ENCODE measurements at regions not wholly inside any gene's neighbourhood (a gene's known extent, or its start where the extent isn't known, plus 50 kb on each side); places are given as distances from the start of the nearest gene placed in this dataset.

DNA sequence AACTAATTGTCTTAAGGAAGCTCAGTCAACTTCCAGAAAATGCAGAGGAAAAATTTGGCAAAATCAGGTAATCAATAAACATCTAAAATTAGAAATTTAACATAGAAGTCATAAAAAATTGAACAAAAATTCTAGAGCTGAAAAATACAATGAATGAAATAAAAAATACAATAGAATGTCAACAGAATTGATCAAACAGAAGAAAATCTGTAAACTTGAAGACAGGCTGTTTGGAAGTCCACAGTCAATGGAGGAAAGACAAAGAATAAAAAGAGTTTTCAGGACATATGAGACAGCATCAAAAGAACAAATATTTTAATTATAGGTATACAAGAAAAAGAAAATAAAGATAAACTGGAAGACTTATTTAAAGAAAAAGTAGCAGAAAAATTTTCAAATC lies 469.0 kb downstream of the RWDD3 start:
- H3K27me3 ChIP-seq (ENCODE audit: control insufficient read depth in 3 of 3, insufficient read depth in 3 of 3, low read length in 3 of 3) = no peaks in the 10 kb centered on the region
- peaks cover 3 to 8% (median 5%) of the 10 kb centered on the region in 3 donors for H3K9me3 ChIP-seq (ENCODE audit: control insufficient read depth in 3 of 3, low read length in 3 of 3)
- H3K9ac ChIP-seq (ENCODE audit: low read depth in 1 of 3, low read length in 3 of 3) = no peak overlapping the region
- H3K4me1 ChIP-seq (ENCODE audit: control insufficient read depth in 3 of 3, insufficient read depth in 3 of 3, low read length in 3 of 3) = no peaks in the 10 kb centered on the region
- no peak overlapping the region for H3K27ac ChIP-seq (ENCODE audit: low read depth, low read length)
- no peaks in the 10 kb centered on the region for H3K36me3 ChIP-seq (ENCODE audit: control insufficient read depth in 3 of 3, insufficient read depth in 3 of 3, low read length in 3 of 3)
- H3K4me3 ChIP-seq (ENCODE audit: low read length in 3 of 3) = no peak overlapping the region

DNA sequence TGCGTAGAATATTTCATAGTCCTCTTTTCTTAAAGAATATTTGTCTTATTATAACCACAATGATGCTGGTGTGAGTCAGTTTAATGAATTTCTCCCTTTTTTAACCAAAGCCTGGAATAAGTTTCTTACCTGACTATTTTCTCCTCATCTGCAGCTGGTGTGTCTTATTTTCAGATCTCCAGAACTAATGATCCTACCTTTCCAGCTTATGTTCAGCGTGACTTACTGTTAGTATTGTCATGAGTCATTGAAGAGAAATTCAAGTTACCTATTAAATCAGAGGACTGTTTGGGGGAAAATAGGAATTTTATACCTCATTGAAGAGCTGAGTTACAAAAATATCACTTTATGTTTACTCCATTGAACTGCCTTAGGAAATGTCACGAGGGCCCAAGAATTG lies 482.1 kb downstream of the RWDD3 start:
- H3K9ac ChIP-seq (ENCODE audit: low read depth in 1 of 3, low read length in 3 of 3) = no peak overlapping the region
- no peak overlapping the region for H3K27ac ChIP-seq (ENCODE audit: low read depth, low read length)
- H3K4me1 ChIP-seq (ENCODE audit: control insufficient read depth in 3 of 3, insufficient read depth in 3 of 3, low read length in 3 of 3) = no peaks in the 10 kb centered on the region
- no peak overlapping the region for H3K4me3 ChIP-seq (ENCODE audit: low read length in 3 of 3)
- H3K36me3 ChIP-seq (ENCODE audit: control insufficient read depth in 3 of 3, insufficient read depth in 3 of 3, low read length in 3 of 3) = no peaks in the 10 kb centered on the region
- H3K27me3 ChIP-seq (ENCODE audit: control insufficient read depth in 3 of 3, insufficient read depth in 3 of 3, low read length in 3 of 3) = no peaks in the 10 kb centered on the region
- no peaks in the 10 kb centered on the region for H3K9me3 ChIP-seq (ENCODE audit: control insufficient read depth in 3 of 3, low read length in 3 of 3)

DNA sequence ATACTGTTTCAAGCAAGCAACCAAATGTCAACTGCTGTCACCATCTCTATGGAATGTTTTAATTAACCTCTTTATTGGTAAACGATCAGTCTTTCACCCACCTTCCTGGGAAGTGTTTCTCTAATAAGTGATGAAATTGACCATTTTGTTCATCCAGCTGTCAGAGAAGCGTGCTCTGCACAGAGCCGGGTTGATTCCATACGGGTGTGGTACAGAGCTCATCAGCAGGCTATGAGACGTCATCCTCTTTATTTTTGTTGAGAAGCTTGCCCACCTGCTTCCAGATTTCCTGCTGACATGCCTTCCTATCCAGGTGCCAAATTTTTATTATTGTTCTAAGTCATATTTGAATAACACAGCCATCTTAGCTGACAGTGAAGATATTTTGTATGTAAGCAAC lies 482.5 kb downstream of the RWDD3 start:
- H3K9me3 ChIP-seq (ENCODE audit: control insufficient read depth in 3 of 3, low read length in 3 of 3) = no peaks in the 10 kb centered on the region
- no peak overlapping the region for H3K27ac ChIP-seq (ENCODE audit: low read depth, low read length)
- no peaks in the 10 kb centered on the region for H3K36me3 ChIP-seq (ENCODE audit: control insufficient read depth in 3 of 3, insufficient read depth in 3 of 3, low read length in 3 of 3)
- H3K9ac ChIP-seq (ENCODE audit: low read depth in 1 of 3, low read length in 3 of 3) = no peak overlapping the region
- no peaks in the 10 kb centered on the region for H3K4me1 ChIP-seq (ENCODE audit: control insufficient read depth in 3 of 3, insufficient read depth in 3 of 3, low read length in 3 of 3)
- H3K27me3 ChIP-seq (ENCODE audit: control insufficient read depth in 3 of 3, insufficient read depth in 3 of 3, low read length in 3 of 3) = no peaks in the 10 kb centered on the region
- no peak overlapping the region for H3K4me3 ChIP-seq (ENCODE audit: low read length in 3 of 3)

- no peaks in the 10 kb centered on the region for H3K27me3 ChIP-seq (ENCODE audit: control insufficient read depth in 3 of 3, insufficient read depth in 3 of 3, low read length in 3 of 3)
- H3K27ac ChIP-seq (ENCODE audit: low read depth, low read length) = no peak overlapping the region
- no peak overlapping the region for H3K4me3 ChIP-seq (ENCODE audit: low read length in 3 of 3)
Measured at GRCh38 chr1:95723346-95723745, 489.3 kb downstream of the RWDD3 start.

GRCh38 chr1:95728841-95729240 lies 494.8 kb downstream of the RWDD3 start:
- no peaks in the 10 kb centered on the region for H3K36me3 ChIP-seq (ENCODE audit: control insufficient read depth in 3 of 3, insufficient read depth in 3 of 3, low read length in 3 of 3)
- H3K9me3 ChIP-seq (ENCODE audit: control insufficient read depth in 3 of 3, low read length in 3 of 3) = no peaks in the 10 kb centered on the region
- no peak overlapping the region for H3K4me3 ChIP-seq (ENCODE audit: low read length in 3 of 3)
- H3K9ac ChIP-seq (ENCODE audit: low read depth in 1 of 3, low read length in 3 of 3) = no peak overlapping the region
- H3K27ac ChIP-seq (ENCODE audit: low read depth, low read length) = no peak overlapping the region
- no peaks in the 10 kb centered on the region for H3K4me1 ChIP-seq (ENCODE audit: control insufficient read depth in 3 of 3, insufficient read depth in 3 of 3, low read length in 3 of 3)
- H3K27me3 ChIP-seq (ENCODE audit: control insufficient read depth in 3 of 3, insufficient read depth in 3 of 3, low read length in 3 of 3) = no peaks in the 10 kb centered on the region

More at GRCh38 chr1:95723346-95723745, 489.3 kb downstream of the RWDD3 start:
- no peak overlapping the region for H3K9ac ChIP-seq (ENCODE audit: low read depth in 1 of 3, low read length in 3 of 3)
- no peaks in the 10 kb centered on the region for H3K4me1 ChIP-seq (ENCODE audit: control insufficient read depth in 3 of 3, insufficient read depth in 3 of 3, low read length in 3 of 3)
- no peaks in the 10 kb centered on the region for H3K9me3 ChIP-seq (ENCODE audit: control insufficient read depth in 3 of 3, low read length in 3 of 3)
- no peaks in the 10 kb centered on the region for H3K36me3 ChIP-seq (ENCODE audit: control insufficient read depth in 3 of 3, insufficient read depth in 3 of 3, low read length in 3 of 3)

GRCh38 chr1:95730986-95731385 lies 497.0 kb downstream of the RWDD3 start:
- H3K9ac ChIP-seq (ENCODE audit: low read depth in 1 of 3, low read length in 3 of 3) = no peak overlapping the region
- no peaks in the 10 kb centered on the region for H3K9me3 ChIP-seq (ENCODE audit: control insufficient read depth in 3 of 3, low read length in 3 of 3)
- no peaks in the 10 kb centered on the region for H3K27me3 ChIP-seq (ENCODE audit: control insufficient read depth in 3 of 3, insufficient read depth in 3 of 3, low read length in 3 of 3)
- H3K4me3 ChIP-seq (ENCODE audit: low read length in 3 of 3) = no peak overlapping the region
- no peaks in the 10 kb centered on the region for H3K4me1 ChIP-seq (ENCODE audit: control insufficient read depth in 3 of 3, insufficient read depth in 3 of 3, low read length in 3 of 3)
- no peak overlapping the region for H3K27ac ChIP-seq (ENCODE audit: low read depth, low read length)
- no peaks in the 10 kb centered on the region for H3K36me3 ChIP-seq (ENCODE audit: control insufficient read depth in 3 of 3, insufficient read depth in 3 of 3, low read length in 3 of 3)

- Histone ChIP-seq H3K9ac (ENCODE audit: low read depth in 1 of 3, low read length in 3 of 3) (no peak overlapping the region), H3K4me1 (ENCODE audit: control insufficient read depth in 3 of 3, insufficient read depth in 3 of 3, low read length in 3 of 3) (no peaks in the 10 kb centered on the region), H3K36me3 (ENCODE audit: control insufficient read depth in 3 of 3, insufficient read depth in 3 of 3, low read length in 3 of 3) (no peaks in the 10 kb centered on the region), H3K27ac (ENCODE audit: low read depth, low read length) (no peak overlapping the region), H3K9me3 (ENCODE audit: control insufficient read depth in 3 of 3, low read length in 3 of 3) (no peaks in the 10 kb centered on the region), H3K27me3 (ENCODE audit: control insufficient read depth in 3 of 3, insufficient read depth in 3 of 3, low read length in 3 of 3) (no peaks in the 10 kb centered on the region), H3K4me3 (ENCODE audit: low read length in 3 of 3) (no peak overlapping the region)
Measured at GRCh38 chr1:95731466-95731865, 497.5 kb downstream of the RWDD3 start.

DNA sequence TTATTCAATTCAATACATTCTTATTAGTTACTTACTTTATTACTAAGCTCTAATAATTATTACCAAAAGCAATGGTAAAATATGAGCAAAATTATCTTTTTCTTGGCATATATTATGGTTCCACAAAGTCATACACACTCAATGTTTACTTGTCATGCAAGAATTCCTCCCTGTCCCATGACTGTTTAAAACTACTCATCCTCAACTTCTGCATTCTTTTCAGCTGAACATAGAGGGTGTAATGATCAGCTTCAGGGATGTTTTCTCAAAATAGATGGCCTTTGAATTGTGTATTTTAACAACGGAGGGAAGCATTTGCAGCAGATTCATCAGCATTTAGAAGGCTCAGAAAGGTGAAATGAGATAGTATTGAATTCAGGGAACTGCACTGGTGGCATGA lies 499.0 kb downstream of the RWDD3 start:
- H3K27me3 ChIP-seq (ENCODE audit: control insufficient read depth in 3 of 3, insufficient read depth in 3 of 3, low read length in 3 of 3) = no peaks in the 10 kb centered on the region
- H3K27ac ChIP-seq (ENCODE audit: low read depth, low read length) = no peak overlapping the region
- H3K36me3 ChIP-seq (ENCODE audit: control insufficient read depth in 3 of 3, insufficient read depth in 3 of 3, low read length in 3 of 3) = no peaks in the 10 kb centered on the region
- no peaks in the 10 kb centered on the region for H3K4me1 ChIP-seq (ENCODE audit: control insufficient read depth in 3 of 3, insufficient read depth in 3 of 3, low read length in 3 of 3)
- no peak overlapping the region for H3K9ac ChIP-seq (ENCODE audit: low read depth in 1 of 3, low read length in 3 of 3)
- no peak overlapping the region for H3K4me3 ChIP-seq (ENCODE audit: low read length in 3 of 3)
- H3K9me3 ChIP-seq (ENCODE audit: control insufficient read depth in 3 of 3, low read length in 3 of 3) = no peaks in the 10 kb centered on the region

GRCh38 chr1:95733671-95734070 lies 499.7 kb downstream of the RWDD3 start:
- H3K9ac ChIP-seq (ENCODE audit: low read depth in 1 of 3, low read length in 3 of 3) = no peak overlapping the region
- H3K4me3 ChIP-seq (ENCODE audit: low read length in 3 of 3) = no peak overlapping the region
- no peak overlapping the region for H3K27ac ChIP-seq (ENCODE audit: low read depth, low read length)
- no peaks in the 10 kb centered on the region for H3K4me1 ChIP-seq (ENCODE audit: control insufficient read depth in 3 of 3, insufficient read depth in 3 of 3, low read length in 3 of 3)
- no peaks in the 10 kb centered on the region for H3K36me3 ChIP-seq (ENCODE audit: control insufficient read depth in 3 of 3, insufficient read depth in 3 of 3, low read length in 3 of 3)
- no peaks in the 10 kb centered on the region for H3K27me3 ChIP-seq (ENCODE audit: control insufficient read depth in 3 of 3, insufficient read depth in 3 of 3, low read length in 3 of 3)
- H3K9me3 ChIP-seq (ENCODE audit: control insufficient read depth in 3 of 3, low read length in 3 of 3) = no peaks in the 10 kb centered on the region

DNA sequence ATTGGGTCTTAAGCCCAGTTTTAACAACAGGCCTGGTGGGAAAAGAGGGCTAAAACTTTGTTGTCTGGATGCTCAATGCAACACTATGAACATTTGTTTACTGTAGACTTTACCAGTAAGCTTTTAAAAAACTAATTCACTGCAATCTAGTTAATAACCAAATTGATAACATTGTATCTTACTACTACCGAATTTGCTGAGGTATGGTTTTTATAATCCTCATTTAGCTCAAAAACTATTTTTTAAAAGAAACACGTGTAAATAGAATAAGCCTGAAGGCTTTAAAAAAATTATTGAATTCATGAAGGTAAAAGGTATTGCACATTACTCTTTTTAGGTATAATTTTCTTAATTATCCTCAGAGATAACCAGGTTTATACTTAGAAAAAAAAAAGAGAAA lies 500.6 kb downstream of the RWDD3 start:
- no peaks in the 10 kb centered on the region for H3K27me3 ChIP-seq (ENCODE audit: control insufficient read depth in 3 of 3, insufficient read depth in 3 of 3, low read length in 3 of 3)
- no peak overlapping the region for H3K9ac ChIP-seq (ENCODE audit: low read depth in 1 of 3, low read length in 3 of 3)
- no peak overlapping the region for H3K27ac ChIP-seq (ENCODE audit: low read depth, low read length)
- H3K4me3 ChIP-seq (ENCODE audit: low read length in 3 of 3) = no peak overlapping the region
- H3K36me3 ChIP-seq (ENCODE audit: control insufficient read depth in 3 of 3, insufficient read depth in 3 of 3, low read length in 3 of 3) = no peaks in the 10 kb centered on the region
- no peaks in the 10 kb centered on the region for H3K9me3 ChIP-seq (ENCODE audit: control insufficient read depth in 3 of 3, low read length in 3 of 3)
- H3K4me1 ChIP-seq (ENCODE audit: control insufficient read depth in 3 of 3, insufficient read depth in 3 of 3, low read length in 3 of 3) = no peaks in the 10 kb centered on the region

GRCh38 chr1:95742591-95743089 lies 508.6 kb downstream of the RWDD3 start:
- no peak overlapping the region for H3K4me3 ChIP-seq (ENCODE audit: low read length in 3 of 3)
- H3K9me3 ChIP-seq (ENCODE audit: control insufficient read depth in 3 of 3, low read length in 3 of 3) = no peaks in the 10 kb centered on the region
- no peak overlapping the region for H3K9ac ChIP-seq (ENCODE audit: low read depth in 1 of 3, low read length in 3 of 3)
- H3K36me3 ChIP-seq (ENCODE audit: control insufficient read depth in 3 of 3, insufficient read depth in 3 of 3, low read length in 3 of 3) = no peaks in the 10 kb centered on the region
- no peaks in the 10 kb centered on the region for H3K4me1 ChIP-seq (ENCODE audit: control insufficient read depth in 3 of 3, insufficient read depth in 3 of 3, low read length in 3 of 3)
- H3K27me3 ChIP-seq (ENCODE audit: control insufficient read depth in 3 of 3, insufficient read depth in 3 of 3, low read length in 3 of 3) = no peaks in the 10 kb centered on the region
- H3K27ac ChIP-seq (ENCODE audit: low read depth, low read length) = no peak overlapping the region
